HEK293T (cell line): ENCODE measurements at regions not wholly inside any gene's neighbourhood (a gene's known extent, or its start where the extent isn't known, plus 50 kb on each side); places are given as distances from the start of the nearest gene placed in this dataset.

ENCODE experiments used
- CTCF ChIA-PET: fragments of 350-600 bp; formaldehyde crosslinking; extraction: SDS; loops from one replicate; lab custom pipeline; 2021; ENCODE audit warnings: antibody characterized with exemption, inconsistent platforms; lab: Yijun Ruan, JAX
- POLR2A ChIA-PET: fragments of 350-600 bp; formaldehyde crosslinking; extraction: SDS; loops from one replicate; lab custom pipeline; 2020; ENCODE audit warnings: antibody characterized with exemption, inconsistent platforms; lab: Yijun Ruan, JAX
- DNase-seq: peaks from one replicate; pipeline ENCODE4 v3.0.0; 2012; ENCODE audit warnings: mixed read lengths; ENCODE audit errors: extremely low spot score
- ARNT ChIP-seq: fragments of 450-650 bp; IDR thresholded peaks from 2 replicates; pipeline ENCODE4 v1.6.1; 2017; ENCODE audit warnings: mild to moderate bottlenecking
- BHLHE40 ChIP-seq: fragments of 450-650 bp; IDR thresholded peaks from 2 replicates; pipeline ENCODE4 v1.6.1; 2016; ENCODE audit warnings: mild to moderate bottlenecking, moderate library complexity, borderline replicate concordance
- CTBP1 ChIP-seq: fragments of 450-650 bp; IDR thresholded peaks from 2 replicates; pipeline ENCODE4 v1.6.1; 2016; ENCODE audit warnings: borderline replicate concordance
- ELF4 ChIP-seq: fragments of 450-650 bp; IDR thresholded peaks from 2 replicates; pipeline ENCODE4 v1.6.1; 2017; ENCODE audit warnings: antibody characterized with exemption
- FOXA1 ChIP-seq: fragments of 450-650 bp; IDR thresholded peaks from 2 replicates; pipeline ENCODE4 v1.6.1; 2016; ENCODE audit warnings: mild to moderate bottlenecking
- FOXK2 ChIP-seq: fragments of 450-650 bp; IDR thresholded peaks from 2 replicates; pipeline ENCODE4 v1.6.1; 2016; ENCODE audit warnings: mild to moderate bottlenecking
- FOXM1 ChIP-seq: fragments of 450-650 bp; IDR thresholded peaks from 2 replicates; pipeline ENCODE4 v1.6.1; 2017; ENCODE audit warnings: mild to moderate bottlenecking, borderline replicate concordance
- HDGF ChIP-seq: fragments of 450-650 bp; IDR thresholded peaks from 2 replicates; pipeline ENCODE4 v1.6.1; 2017; ENCODE audit warnings: antibody characterized with exemption, borderline replicate concordance
- L3MBTL2 ChIP-seq: fragments of 450-650 bp; conservative IDR thresholded peaks from 2 replicates; pipeline ENCODE4 v1.6.1; 2016; ENCODE audit warnings: mild to moderate bottlenecking
- LEF1 ChIP-seq: fragments of 450-650 bp; IDR thresholded peaks from 2 replicates; pipeline ENCODE4 v1.6.1; 2017; ENCODE audit warnings: mild to moderate bottlenecking, borderline replicate concordance
- NFRKB ChIP-seq: fragments of 450-650 bp; IDR thresholded peaks from 2 replicates; pipeline ENCODE4 v1.6.1; 2016; ENCODE audit warnings: mild to moderate bottlenecking, moderate library complexity
- PKNOX1 ChIP-seq: fragments of 450-650 bp; IDR thresholded peaks from 2 replicates; pipeline ENCODE4 v1.6.1; 2016
- SP1 ChIP-seq: fragments of 450-650 bp; IDR thresholded peaks from 2 replicates; pipeline ENCODE4 v1.6.1; 2017
- SUZ12 ChIP-seq: fragments of 450-650 bp; IDR thresholded peaks from 2 replicates; pipeline ENCODE4 v1.6.1; 2016; ENCODE audit warnings: mild to moderate bottlenecking
- TARDBP ChIP-seq: fragments of 450-650 bp; IDR thresholded peaks from 2 replicates; pipeline ENCODE4 v1.6.1; 2016
- ZNF384 ChIP-seq: fragments of 450-650 bp; IDR thresholded peaks from 2 replicates; pipeline ENCODE4 v1.6.1; 2016

GRCh38 chr14:65351493-65352194, 60.9 kb upstream of the FUT8 start:
- CTCF ChIA-PET: interaction anchor here (0.6 kb wide), 1 partner anchor 261 kb away, joined by 3 read pairs; no protein-coding TSS in a partner anchor
- DNase-seq: no peak
- no peak for TF ChIP-seq ARNT
- no peak for TF ChIP-seq PKNOX1
- TF ChIP-seq ZNF384: no peak
- no peak for TF ChIP-seq NFRKB
- no peak for TF ChIP-seq FOXA1
- no peak for TF ChIP-seq HDGF
- no peak for TF ChIP-seq TARDBP
- TF ChIP-seq SUZ12: no peak
- TF ChIP-seq SP1: no peak
- TF ChIP-seq L3MBTL2: no peak
- TF ChIP-seq ELF4: no peak
- TF ChIP-seq FOXM1: no peak
- no peak for TF ChIP-seq FOXK2
- no peak for TF ChIP-seq BHLHE40
- TF ChIP-seq CTBP1: no peak
- no peak for TF ChIP-seq LEF1
- POLR2A ChIA-PET: no interaction called here

- no peak for TF ChIP-seq HDGF
- TF ChIP-seq L3MBTL2: no peak
- TF ChIP-seq CTBP1: no peak
- no peak for TF ChIP-seq SUZ12
- TF ChIP-seq BHLHE40: no peak
- TF ChIP-seq FOXA1: no peak
- TF ChIP-seq ZNF384: no peak
- no peak for TF ChIP-seq PKNOX1
- no peak for TF ChIP-seq FOXM1
- no peak for TF ChIP-seq TARDBP
- no peak for TF ChIP-seq SP1
- TF ChIP-seq NFRKB: no peak
- no peak for TF ChIP-seq LEF1
- no peak for TF ChIP-seq ELF4
- no peak for TF ChIP-seq ARNT
- TF ChIP-seq FOXK2: no peak
- no peak for DNase-seq
- ChIA-PET POLR2A (no interaction called here), CTCF (no interaction called here)
Observed at GRCh38 chr14:65352964-65353530, 59.5 kb upstream of the FUT8 start.

GRCh38 chr14:65354131-65354530, 58.4 kb upstream of the FUT8 start:
- TF ChIP-seq CTBP1 (no peak), ELF4 (no peak), BHLHE40 (no peak), FOXK2 (no peak), L3MBTL2 (no peak), SUZ12 (no peak), PKNOX1 (no peak), ARNT (no peak), TARDBP (no peak), NFRKB (no peak), ZNF384 (no peak), FOXM1 (no peak), LEF1 (no peak)
- no peak for DNase-seq
- ChIA-PET POLR2A (no interaction called here), CTCF (no interaction called here)

GRCh38 chr14:65354715-65355114, 57.8 kb upstream of the FUT8 start:
- POLR2A ChIA-PET: no interaction called here

More at GRCh38 chr14:65354715-65355114, 57.8 kb upstream of the FUT8 start:
- CTCF ChIA-PET: no interaction called here
- TF ChIP-seq NFRKB (no peak), FOXK2 (no peak), PKNOX1 (no peak), SP1 (no peak), ELF4 (no peak), HDGF (no peak), BHLHE40 (no peak), TARDBP (no peak), CTBP1 (no peak), L3MBTL2 (no peak), ARNT (no peak), SUZ12 (no peak)
- DNase-seq: no peak
